ENCODE measurements at regions not wholly inside any gene's neighbourhood (a gene's known extent, or its start where the extent isn't known, plus 50 kb on each side); places are given as distances from the start of the nearest gene placed in this dataset.

DNA sequence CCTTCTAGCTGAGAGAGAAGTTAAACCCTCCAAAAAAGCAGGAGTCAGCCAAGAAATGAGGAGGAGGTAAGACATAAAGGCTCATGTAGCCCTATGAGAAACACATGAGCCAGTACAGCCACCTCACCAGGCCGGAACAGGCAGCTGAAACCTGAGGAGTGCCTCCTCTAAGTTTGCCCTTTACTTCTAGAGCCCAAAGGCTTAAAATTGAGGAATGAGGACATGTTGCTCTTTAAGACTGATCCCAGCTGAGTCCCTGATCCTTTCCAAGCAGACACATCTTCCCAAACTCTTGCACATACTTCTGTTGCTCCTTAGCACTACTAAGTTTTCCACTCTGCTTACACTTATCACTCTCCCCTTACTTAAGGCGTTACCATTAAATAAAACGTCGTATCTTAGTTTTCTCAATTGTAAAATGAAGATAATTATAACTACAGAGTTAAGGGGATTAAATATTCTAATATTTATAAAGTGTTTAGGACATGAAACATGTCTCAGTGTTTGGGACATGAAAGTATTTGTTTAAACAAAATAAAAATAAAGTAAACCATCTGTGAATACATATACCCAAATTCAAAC is 124.0 kb downstream of the OGFRL1 start:
- TF ChIP-seq CTCF (IDR thresholded peaks at IDR 0.05) = no peak
- no peak for TF ChIP-seq POLR2A (IDR thresholded peaks at IDR 0.05)

Measured in uterus (tissue), 2 donors.